K562 (cell line): ENCODE measurements at regions not wholly inside any gene's neighbourhood (a gene's known extent, or its start where the extent isn't known, plus 50 kb on each side); places are given as distances from the start of the nearest gene placed in this dataset.

Experiments used
- BRF1 ChIP-seq: IDR thresholded peaks from 3 replicates; pipeline ENCODE4 v1.6.1; 2011; ENCODE audit warnings: borderline replicate concordance, mild to moderate bottlenecking; ENCODE audit not compliant: insufficient read length; ENCODE audit errors: extremely low read depth
- EP300 ChIP-seq: IDR thresholded peaks from 2 replicates; pipeline ENCODE4 v1.6.1; 2012; ENCODE audit warnings: low read length, improper control_type of control experiment
- GTF2F1 ChIP-seq: IDR thresholded peaks from 2 replicates; pipeline ENCODE4 v1.6.1; 2011; ENCODE audit warnings: low read depth, low read length, improper control_type of control experiment
- POLR2A ChIP-seq: fragments of 450-650 bp; conservative IDR thresholded peaks from 2 replicates; pipeline ENCODE4 v1.6.1; 2016
- RBM39 ChIP-seq: fragments of 200-400 bp; formaldehyde crosslinking; optimal IDR thresholded peaks from 2 replicates; pipeline ENCODE3; 2018; ENCODE audit warnings: low read depth, low read length
- SMARCB1 ChIP-seq: IDR thresholded peaks from 2 replicates; pipeline ENCODE4 v1.6.1; 2011; ENCODE audit warnings: improper control_type of control experiment, low read depth; ENCODE audit not compliant: insufficient read length
- TAF1 ChIP-seq: IDR thresholded peaks from 2 replicates; pipeline ENCODE4 v1.6.1; 2011; ENCODE audit warnings: mild to moderate bottlenecking, low read length, moderate library complexity; ENCODE audit not compliant: insufficient read depth, control insufficient read depth, severe bottlenecking; ENCODE audit errors: extremely low read depth
- YY1 ChIP-seq, 3 experiments: IDR thresholded peaks; 2 replicates each; pipeline ENCODE4 v1.6.1; 2011; ENCODE audit warnings: low read length in 2 of 3, mild to moderate bottlenecking in 2 of 3, moderate library complexity in 2 of 3, borderline replicate concordance in 1 of 3, control low read depth in 1 of 3, low read depth in 1 of 3; ENCODE audit not compliant: insufficient read depth in 3 of 3, insufficient replicate concordance in 2 of 3, control insufficient read depth in 1 of 3, insufficient read length in 1 of 3; ENCODE audit errors: extremely low read depth in 1 of 3
- ZNF586 ChIP-seq: fragments of 450-650 bp; formaldehyde crosslinking; conservative IDR thresholded peaks from 2 replicates; pipeline ENCODE4 v1.4.0; 2020; ENCODE audit warnings: mild to moderate bottlenecking, moderate library complexity
- TF ChIP-seq, protein P1 (sequence below), 3 experiments: IDR thresholded peaks in 2 of 3; conservative IDR thresholded peaks in 1 of 3; 2 replicates each; pipeline ENCODE4 v1.5.1; 2011 to 2012; ENCODE audit warnings: low read length in 3 of 3, mild to moderate bottlenecking in 3 of 3, control low read depth in 2 of 3, improper control_type of control experiment in 1 of 3, inconsistent platforms in 1 of 3, low read depth in 1 of 3, mixed read lengths in 1 of 3, moderate library complexity in 1 of 3; ENCODE audit not compliant: insufficient read depth in 2 of 3
- TF ChIP-seq, protein P2 (sequence below): fragments of 250-450 bp; sonication (Bioruptor Pico); IDR thresholded peaks from 2 replicates; pipeline ENCODE4 v1.8.0; 2022; ENCODE audit warnings: moderate library complexity, mild to moderate bottlenecking, inconsistent platforms
- TF ChIP-seq, protein P3 (sequence below): sonication (generic); formaldehyde crosslinking; IDR thresholded peaks from 2 replicates; pipeline ENCODE4 v1.8.0; 2022; ENCODE audit warnings: missing genetic modification reagents, mild to moderate bottlenecking, moderate library complexity, borderline replicate concordance
- TF ChIP-seq, protein P4 (sequence below), 2 experiments: fragments of 450-650 bp; formaldehyde crosslinking in 1 of 2; IDR thresholded peaks; 2 replicates each; pipeline versions ENCODE4 v1.4.0 to v1.6.1; 2014 to 2020; ENCODE audit warnings: mild to moderate bottlenecking in 2 of 2, borderline replicate concordance in 1 of 2, low read depth in 1 of 2
- TF ChIP-seq, protein P5 (sequence below): sonication (generic); formaldehyde crosslinking; IDR thresholded peaks from 2 replicates; pipeline ENCODE4 v1.8.0; 2022; ENCODE audit warnings: mild to moderate bottlenecking, low read depth, missing genetic modification reagents

DNA sequence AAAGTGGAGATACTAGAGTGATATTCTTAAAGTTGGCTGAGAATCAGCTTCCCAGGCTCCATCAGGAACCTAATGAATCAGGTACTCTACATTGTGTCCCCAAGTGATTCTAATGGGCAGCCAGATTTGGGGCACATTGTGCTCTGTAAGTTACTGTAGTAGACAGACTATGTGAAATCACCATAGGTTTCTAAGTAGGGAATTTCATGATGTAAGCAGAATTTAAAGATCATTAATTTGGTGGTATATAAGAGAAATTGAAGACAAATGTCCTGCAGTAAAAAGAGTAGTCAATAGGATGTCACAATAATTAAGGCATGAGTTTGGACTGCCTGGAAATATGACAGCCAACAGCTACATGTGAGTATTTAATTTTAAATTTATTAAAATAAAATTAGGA is 602.4 kb upstream of the ACVR2A start:
- no peak for TF ChIP-seq BRF1
- no peak for TF ChIP-seq RBM39
- TF ChIP-seq, protein P1, sequence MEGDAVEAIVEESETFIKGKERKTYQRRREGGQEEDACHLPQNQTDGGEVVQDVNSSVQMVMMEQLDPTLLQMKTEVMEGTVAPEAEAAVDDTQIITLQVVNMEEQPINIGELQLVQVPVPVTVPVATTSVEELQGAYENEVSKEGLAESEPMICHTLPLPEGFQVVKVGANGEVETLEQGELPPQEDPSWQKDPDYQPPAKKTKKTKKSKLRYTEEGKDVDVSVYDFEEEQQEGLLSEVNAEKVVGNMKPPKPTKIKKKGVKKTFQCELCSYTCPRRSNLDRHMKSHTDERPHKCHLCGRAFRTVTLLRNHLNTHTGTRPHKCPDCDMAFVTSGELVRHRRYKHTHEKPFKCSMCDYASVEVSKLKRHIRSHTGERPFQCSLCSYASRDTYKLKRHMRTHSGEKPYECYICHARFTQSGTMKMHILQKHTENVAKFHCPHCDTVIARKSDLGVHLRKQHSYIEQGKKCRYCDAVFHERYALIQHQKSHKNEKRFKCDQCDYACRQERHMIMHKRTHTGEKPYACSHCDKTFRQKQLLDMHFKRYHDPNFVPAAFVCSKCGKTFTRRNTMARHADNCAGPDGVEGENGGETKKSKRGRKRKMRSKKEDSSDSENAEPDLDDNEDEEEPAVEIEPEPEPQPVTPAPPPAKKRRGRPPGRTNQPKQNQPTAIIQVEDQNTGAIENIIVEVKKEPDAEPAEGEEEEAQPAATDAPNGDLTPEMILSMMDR (IDR thresholded peaks at IDR 0.05 in 2 of 3, conservative IDR thresholded peaks at IDR 0.05 in 1 of 3; ENCODE audit: insufficient read depth in 2 of 3, low read depth in 1 of 3, low read length in 3 of 3), result no peak
- TF ChIP-seq, protein P2, sequence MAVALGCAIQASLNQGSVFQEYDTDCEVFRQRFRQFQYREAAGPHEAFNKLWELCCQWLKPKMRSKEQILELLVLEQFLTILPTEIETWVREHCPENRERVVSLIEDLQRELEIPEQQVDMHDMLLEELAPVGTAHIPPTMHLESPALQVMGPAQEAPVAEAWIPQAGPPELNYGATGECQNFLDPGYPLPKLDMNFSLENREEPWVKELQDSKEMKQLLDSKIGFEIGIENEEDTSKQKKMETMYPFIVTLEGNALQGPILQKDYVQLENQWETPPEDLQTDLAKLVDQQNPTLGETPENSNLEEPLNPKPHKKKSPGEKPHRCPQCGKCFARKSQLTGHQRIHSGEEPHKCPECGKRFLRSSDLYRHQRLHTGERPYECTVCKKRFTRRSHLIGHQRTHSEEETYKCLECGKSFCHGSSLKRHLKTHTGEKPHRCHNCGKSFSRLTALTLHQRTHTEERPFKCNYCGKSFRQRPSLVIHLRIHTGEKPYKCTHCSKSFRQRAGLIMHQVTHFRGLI (CRISPR knock-in tag), result no peak
- TF ChIP-seq EP300, result no peak
- TF ChIP-seq SMARCB1, result no peak
- TF ChIP-seq POLR2A, result no peak
- TF ChIP-seq, protein P3, sequence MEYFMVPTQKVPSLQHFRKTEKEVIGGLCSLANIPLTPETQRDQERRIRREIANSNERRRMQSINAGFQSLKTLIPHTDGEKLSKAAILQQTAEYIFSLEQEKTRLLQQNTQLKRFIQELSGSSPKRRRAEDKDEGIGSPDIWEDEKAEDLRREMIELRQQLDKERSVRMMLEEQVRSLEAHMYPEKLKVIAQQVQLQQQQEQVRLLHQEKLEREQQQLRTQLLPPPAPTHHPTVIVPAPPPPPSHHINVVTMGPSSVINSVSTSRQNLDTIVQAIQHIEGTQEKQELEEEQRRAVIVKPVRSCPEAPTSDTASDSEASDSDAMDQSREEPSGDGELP (CRISPR knock-in tag), result no peak
- no peak for TF ChIP-seq YY1 (IDR thresholded peaks at IDR 0.05; ENCODE audit: borderline replicate concordance in 1 of 3, control insufficient read depth in 1 of 3, extremely low read depth in 1 of 3, insufficient read depth in 3 of 3, insufficient read length in 1 of 3, insufficient replicate concordance in 2 of 3, low read depth in 1 of 3, low read length in 2 of 3)
- no peak for TF ChIP-seq GTF2F1
- no peak for TF ChIP-seq TAF1
- TF ChIP-seq, protein P4, sequence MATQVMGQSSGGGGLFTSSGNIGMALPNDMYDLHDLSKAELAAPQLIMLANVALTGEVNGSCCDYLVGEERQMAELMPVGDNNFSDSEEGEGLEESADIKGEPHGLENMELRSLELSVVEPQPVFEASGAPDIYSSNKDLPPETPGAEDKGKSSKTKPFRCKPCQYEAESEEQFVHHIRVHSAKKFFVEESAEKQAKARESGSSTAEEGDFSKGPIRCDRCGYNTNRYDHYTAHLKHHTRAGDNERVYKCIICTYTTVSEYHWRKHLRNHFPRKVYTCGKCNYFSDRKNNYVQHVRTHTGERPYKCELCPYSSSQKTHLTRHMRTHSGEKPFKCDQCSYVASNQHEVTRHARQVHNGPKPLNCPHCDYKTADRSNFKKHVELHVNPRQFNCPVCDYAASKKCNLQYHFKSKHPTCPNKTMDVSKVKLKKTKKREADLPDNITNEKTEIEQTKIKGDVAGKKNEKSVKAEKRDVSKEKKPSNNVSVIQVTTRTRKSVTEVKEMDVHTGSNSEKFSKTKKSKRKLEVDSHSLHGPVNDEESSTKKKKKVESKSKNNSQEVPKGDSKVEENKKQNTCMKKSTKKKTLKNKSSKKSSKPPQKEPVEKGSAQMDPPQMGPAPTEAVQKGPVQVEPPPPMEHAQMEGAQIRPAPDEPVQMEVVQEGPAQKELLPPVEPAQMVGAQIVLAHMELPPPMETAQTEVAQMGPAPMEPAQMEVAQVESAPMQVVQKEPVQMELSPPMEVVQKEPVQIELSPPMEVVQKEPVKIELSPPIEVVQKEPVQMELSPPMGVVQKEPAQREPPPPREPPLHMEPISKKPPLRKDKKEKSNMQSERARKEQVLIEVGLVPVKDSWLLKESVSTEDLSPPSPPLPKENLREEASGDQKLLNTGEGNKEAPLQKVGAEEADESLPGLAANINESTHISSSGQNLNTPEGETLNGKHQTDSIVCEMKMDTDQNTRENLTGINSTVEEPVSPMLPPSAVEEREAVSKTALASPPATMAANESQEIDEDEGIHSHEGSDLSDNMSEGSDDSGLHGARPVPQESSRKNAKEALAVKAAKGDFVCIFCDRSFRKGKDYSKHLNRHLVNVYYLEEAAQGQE (IDR thresholded peaks at IDR 0.05; ENCODE audit: borderline replicate concordance), result no peak
- TF ChIP-seq, protein P4 (CRISPR knock-in tag; IDR thresholded peaks at IDR 0.05; ENCODE audit: low read depth), result no peak
- TF ChIP-seq, protein P5, sequence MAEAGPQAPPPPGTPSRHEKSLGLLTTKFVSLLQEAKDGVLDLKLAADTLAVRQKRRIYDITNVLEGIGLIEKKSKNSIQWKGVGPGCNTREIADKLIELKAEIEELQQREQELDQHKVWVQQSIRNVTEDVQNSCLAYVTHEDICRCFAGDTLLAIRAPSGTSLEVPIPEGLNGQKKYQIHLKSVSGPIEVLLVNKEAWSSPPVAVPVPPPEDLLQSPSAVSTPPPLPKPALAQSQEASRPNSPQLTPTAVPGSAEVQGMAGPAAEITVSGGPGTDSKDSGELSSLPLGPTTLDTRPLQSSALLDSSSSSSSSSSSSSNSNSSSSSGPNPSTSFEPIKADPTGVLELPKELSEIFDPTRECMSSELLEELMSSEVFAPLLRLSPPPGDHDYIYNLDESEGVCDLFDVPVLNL (CRISPR knock-in tag), result no peak
- no peak for TF ChIP-seq ZNF586 (CRISPR knock-in tag)
